Activated CD4-positive, CD25-positive, alpha-beta regulatory T cell treated with anti-CD3 and anti-CD28 coated beads, Interleukin-2, amount 50 U/mL, for 16 hours (primary cell): ENCODE measurements at regions not wholly inside any gene's neighbourhood (a gene's known extent, or its start where the extent isn't known, plus 50 kb on each side); places are given as distances from the start of the nearest gene placed in this dataset.
"Not testable (repeated sequence)": the region's sequence is repeated elsewhere in the genome, so short reads cannot be mapped to it uniquely, and the experiment has no call there.

ENCODE experiments used
- DNase-seq: peaks from one replicate; pipeline ENCODE4 v3.0.0-alpha.2; 2020; ENCODE audit warnings: low read depth, low spot score

DNA sequence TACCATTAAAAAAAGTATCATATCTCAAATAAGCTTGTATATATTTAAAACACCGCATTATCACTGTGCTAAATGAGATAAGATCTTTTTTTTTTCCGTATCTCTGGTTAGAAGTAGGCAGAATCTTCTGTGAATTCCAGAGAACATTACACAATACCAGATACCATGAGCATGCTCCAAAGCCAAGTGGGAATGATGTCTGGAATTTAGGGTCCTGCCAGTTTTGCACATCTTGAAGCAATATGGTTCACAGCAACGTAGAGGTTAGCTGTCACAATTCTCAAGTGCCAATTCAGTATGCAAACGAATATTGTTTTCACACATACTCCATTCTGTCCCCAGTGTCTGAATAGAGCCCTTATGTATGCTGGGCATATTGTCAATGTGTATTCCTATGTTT is 127.5 kb upstream of the NEIL3 start:
- DNase-seq, result no peak

DNA sequence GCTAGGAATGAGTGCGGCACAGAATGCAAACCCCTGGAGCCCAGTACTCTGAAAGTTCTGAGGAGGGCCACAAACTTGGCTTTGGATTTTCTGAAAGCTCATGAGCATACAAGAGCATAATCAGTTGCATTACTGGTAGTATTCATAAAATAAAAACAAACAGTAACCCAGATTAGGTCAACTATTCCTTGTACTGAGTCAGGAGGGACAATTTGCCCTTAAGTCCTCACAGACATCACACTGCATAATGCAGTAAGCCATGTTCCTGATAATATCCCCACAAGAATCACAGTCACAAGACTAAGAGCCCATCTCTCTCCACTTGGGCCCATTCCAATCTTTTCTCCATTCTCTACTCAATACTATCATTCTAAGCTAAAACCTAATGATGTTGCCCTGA is 126.9 kb upstream of the NEIL3 start:
- DNase-seq, result no peak

DNA sequence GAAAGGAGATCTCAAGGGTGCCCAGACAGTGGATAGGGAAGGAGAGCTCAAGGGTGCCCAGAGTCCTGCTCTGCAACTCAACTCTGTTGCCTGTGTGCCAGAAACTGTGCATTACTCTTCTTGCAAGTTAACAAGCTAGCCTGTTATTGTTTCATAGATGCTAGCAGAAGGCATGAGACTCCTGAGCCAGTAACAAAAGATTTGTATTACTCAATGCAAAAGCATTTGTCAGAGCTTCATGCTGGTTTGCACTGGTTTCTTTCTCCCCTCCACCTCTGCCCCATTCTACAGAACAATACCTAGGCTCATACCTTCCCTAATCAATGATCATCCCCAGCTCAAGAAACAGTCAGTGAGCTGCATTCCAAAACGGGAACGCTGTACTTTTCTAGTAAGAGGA is 124.5 kb upstream of the NEIL3 start:
- no peak for DNase-seq

DNA sequence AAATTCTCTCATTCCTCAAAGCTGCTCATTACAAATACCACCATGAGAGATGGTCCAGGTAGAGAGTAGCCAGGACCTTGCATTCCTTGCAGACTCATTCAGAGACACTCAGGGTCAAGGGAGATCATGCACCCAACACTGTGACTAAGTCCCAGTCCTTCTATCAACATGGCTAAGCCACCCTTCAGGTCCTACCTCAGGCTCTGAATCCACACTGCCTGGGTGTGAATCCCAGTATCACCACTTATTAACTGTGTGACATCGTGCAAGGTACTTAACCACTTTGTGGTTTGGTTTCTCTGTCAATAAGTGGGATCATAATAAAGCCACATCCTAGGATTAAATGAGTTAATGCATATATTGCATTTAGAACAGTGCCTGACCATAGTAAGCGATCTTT is 124.1 kb upstream of the NEIL3 start:
- no peak for DNase-seq

DNA sequence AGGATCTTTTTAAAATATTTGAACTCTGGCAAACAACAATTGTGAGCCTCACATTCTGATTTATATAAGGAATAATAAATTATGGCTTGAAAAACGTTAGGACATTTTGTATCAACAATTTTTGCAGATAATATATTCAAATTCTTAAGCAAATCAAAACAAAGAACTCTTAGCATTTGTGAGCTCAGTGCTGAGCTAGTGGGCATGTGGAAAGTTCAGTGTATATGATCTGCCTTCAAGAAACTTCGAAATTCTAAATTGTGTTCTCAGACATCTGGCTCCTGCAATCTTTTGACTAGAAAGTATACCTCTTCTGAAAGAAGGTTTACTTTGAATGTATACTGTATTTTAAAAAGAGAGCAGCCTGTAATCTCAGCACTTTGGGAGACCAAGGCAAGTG is 122.3 kb upstream of the NEIL3 start:
- DNase-seq, result no peak

DNA sequence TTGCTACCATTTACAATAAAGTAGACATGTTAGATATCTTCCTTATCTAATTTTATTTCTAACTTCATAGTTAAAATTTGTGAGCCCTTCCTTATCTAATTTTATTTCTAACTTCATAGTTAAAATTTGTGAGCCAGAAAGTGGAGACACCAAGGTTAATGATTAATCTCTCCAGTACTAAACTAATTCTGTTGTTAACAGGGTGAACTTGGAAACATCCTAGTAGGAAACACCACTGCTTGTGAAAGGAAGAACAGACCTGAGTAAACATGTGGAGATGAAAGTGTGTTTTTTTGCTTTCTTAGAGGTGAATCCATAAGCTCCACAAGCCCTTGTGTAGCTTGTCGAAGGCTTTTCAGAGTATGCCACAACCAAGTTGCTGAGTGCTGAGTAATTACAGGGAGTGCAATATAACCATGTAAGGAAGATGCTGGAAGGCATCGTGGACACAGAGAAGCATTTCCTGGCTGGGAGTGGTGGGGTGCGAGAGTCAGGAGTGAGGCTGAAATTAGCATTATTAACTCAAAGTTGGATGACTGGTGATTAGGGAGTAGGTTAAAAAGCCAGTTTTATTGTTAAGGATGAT is 118.6 kb upstream of the NEIL3 start:
- DNase-seq, result no peak

DNA sequence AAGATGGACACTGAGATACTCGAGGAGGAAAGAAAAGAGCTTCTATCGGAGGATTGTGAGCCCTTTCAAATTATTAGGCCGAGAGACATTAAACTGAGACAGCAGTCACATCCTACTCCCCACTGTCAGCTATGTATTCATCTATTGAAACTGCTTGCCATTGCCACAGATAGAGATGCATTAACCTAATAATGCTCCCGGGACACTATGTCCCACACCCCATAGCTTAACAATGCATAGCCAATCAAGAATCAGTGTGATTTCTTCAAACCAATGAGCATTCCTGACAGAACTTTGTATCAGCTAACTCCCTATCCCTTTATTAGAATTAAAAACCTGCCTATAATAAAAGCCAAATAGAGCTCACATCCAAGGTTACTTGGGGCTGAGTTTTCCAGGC is 118.1 kb upstream of the NEIL3 start:
- DNase-seq, result no peak

DNA sequence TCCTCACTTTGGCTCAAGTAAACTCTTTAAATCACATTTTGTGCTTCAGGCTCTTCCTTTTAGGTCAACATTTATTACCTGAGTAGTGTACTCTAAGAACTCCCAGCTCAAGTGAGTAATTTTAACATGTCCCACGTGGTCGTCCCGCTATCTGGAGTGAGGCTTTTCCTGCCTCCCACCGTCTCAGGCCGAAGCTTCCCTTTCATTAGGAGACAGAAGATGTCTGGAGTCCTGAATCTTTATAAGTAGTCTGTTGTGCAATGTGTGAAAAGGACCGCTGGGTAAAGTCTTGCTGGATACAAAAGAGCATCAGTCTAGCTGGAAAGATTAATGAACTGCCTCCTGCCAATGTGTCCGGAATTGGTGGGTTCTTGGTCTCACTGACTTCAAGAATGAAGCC is 117.7 kb upstream of the NEIL3 start:
- DNase-seq, result no peak

DNA sequence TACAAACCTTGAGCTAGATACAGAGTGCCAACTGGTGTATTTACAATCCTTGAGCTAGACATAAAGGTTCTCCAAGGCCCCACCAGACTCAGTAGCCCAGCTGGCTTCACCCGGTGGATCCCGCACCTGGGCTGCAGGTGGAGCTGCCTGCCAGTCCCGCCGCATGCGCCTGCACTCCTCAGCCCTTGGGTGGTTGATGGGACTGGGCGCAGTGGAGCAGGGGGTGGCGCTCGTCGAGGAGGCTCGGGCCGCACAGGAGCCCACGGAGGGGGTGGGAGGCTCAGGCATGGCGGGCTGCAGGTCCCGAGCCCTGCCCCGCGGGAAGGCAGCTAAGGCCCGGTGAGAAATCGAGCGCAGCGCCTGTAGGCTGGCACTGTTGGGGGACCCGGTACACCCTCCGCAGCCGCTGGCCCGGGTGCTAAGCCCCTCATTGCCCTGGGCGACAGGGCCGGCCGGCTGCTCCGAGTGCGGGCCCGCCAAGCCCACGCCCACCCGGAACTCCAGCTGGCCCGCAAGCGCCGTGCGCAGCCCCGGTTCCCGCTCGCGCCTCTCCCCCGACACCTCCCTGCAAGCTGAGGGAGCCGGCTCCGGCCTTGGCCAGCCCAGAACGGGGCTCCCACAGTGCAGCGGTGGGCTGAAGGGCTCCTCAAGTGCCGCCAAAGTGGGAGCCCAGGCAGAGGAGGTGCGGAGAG is 116.5 kb upstream of the NEIL3 start:
- DNase-seq, result not testable (repeated sequence)

DNA sequence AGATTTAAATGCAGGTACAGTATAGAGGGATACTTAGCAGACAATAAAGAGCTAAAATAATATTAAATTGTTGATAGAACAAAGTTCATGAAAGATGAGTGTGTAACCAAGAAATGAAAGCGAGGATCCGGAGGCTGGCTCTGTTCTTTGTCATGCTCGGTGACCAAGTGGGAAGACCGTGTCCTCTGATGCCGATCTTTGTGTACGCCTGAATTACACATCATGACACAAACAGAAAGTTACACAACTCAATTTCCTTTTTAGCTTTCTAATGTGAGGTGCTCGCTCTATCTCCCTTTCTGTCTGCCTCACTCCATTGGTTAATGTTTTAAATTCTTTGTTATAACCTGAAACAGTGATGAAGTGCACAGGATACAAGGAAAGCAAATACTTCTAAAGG is 114.8 kb upstream of the NEIL3 start:
- DNase-seq, result no peak

DNA sequence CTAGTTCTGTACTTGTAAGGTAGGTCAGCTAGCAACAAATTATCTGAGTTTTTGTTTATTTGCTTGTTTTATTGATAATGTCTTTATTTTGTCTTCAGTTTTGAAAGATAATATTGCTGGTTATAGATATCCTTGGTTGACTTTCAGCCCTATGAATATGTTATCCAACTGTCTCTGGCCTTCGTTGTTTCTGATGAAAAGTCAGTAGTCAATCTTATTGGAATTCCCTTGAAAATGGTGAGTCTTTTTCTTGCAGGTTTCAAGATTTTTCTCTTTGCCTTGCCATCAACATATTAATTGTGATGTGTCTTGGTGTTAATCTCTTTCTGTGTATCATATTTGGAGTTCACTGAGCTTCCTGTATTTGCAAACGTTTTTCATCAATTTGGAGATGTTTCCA is 113.1 kb upstream of the NEIL3 start:
- no peak for DNase-seq

DNA sequence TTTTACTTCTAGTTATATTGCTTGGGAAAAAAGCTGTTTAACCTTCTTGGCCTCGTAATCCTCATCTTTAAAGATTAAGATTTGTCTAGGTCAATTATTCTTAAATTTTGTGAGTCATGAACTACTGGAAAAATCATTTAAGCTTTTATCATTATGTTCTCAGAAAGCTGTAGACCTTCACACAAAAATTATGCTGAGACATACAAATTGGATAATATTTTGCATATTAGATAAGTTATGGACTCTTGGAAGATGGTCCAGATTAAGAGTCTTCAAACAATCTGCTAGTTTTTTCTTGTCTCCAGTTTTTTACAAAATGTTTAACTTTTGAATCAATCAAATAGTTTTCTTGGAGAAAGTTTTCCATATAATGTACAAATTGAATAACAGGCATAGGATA is 108.1 kb upstream of the NEIL3 start:
- DNase-seq, result no peak

DNA sequence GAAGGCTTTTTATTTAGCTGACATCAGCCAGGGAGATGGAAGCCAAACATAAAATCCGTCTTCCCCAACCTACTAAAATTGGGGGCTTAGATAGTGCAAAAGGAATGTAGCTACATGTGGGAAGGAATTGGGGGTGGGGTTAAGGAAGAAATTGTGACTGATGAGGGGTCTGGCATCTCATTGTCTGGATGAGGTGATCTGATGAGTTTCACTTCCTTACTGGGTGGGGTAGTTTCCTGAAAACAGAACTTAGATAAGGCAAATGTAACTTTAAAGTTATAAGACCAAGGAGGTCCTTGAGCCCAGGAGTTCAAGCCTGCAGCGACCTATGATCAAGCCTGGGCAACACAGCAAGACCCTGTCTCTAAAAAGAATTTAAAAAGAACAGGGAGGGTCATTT is 105.5 kb upstream of the NEIL3 start:
- no peak for DNase-seq

DNA sequence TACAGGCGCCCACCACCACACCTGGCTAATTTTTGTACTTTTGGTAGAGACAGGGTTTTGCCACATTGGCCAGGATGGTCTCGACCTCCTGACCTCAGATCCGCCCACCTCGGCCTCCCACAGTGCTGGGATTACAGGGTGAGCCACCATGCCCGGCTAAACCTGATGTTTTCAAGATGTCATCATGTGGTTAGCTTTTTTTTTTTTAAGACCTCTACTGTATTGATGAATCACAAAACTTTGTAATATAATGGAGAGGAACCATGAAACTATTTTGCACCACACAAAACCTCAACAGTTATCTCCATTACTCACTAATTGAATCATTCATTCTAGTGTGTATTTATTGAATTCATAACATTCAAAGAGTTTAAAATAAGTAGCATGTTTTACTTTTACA is 94.7 kb upstream of the NEIL3 start:
- DNase-seq, result no peak

DNA sequence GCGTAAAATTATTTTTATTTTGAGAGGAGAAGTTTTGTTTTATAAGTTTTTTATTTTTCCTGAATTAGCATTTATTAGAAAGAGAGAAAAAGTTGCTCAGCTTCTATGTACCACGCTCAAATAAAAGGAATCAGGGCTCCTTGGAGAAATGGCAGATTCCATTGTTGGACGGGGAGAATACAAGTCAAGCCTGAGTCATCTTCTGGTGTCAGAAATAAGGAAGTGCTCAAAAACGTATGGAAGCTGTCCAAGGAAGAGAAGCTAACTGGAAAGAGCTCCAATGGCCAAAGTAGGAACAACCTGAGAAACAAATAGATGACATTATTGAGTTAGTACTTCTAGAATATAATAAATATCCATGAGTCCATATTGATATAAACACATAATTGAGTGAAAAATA is 89.3 kb upstream of the NEIL3 start:
- no peak for DNase-seq

DNA sequence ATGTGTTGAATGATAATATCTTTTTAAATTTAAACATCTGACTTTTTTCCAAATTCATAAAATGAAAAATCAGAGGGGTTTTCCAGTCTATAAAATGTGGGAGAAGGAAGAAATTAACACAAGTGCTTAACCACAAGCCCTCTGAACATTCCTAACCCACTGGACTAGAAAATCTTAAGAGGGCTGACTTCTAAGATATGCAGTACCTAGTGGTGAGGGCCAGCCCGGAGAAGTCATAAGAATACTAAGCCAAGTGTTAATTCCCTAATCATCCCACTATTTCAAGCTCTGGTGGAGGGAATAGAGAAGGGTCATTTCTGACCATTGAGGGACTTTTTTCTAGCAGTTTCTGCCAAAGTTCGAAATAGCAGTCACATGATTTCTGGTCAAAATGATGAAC is 86.9 kb upstream of the NEIL3 start:
- no peak for DNase-seq

DNA sequence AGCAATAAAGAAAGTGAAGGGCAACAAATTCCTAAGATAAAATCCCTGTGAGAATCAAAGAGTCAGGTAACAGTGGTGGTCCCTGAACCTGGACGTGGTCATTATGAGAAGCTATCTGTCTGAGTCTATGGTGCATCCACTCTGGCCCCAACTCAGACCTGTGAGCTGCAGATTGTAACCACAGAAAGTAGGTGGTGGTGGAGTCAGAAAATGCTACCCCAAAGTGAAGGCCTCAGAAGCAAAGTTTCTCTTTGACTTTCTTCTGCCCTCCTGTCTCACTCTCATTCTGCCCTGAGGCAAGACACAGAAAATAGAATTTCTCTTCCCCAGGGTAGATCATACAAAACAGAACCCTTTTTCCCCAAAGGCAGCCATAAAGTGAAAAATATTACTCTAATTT is 84.1 kb upstream of the NEIL3 start:
- no peak for DNase-seq

DNA sequence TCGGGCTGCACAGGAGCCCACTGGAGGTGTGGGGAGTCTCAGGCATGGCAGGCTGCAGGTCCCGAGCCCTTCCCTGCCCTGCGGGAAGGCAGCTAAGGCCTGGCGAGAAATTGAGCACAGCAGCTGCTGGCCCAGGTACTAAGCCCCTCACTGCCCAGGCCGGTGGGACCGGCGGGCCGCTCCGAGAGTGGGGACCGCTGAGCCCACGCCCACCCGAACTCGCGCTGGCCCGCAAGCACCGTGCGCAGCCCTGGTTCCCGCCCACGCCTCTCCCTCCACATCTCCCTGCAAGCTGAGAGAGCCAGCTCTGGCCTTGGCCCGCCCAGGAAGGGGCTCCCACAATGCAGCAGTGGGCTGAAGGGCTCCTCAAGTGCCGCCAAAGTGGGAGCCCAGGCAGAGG is 82.0 kb upstream of the NEIL3 start:
- no peak for DNase-seq

DNA sequence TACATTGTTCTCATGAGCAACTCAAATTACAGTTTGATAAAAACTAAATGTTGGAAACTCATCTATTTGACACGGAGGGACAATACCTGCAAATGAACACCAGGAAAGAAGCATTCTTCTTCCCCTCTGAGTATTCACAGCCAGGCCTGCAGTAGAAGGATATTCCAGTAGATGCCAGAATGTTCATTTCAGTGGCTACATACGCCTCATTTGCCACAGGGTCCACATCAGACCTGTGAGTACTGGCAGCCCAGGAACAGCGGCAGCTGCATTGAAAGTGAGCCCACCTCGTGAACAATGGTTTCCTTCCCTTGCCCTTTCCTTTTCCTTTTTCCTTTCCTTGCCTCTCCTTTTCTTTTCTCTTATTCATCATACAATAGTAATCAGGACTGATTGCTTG is 81.1 kb upstream of the NEIL3 start:
- DNase-seq, result no peak

DNA sequence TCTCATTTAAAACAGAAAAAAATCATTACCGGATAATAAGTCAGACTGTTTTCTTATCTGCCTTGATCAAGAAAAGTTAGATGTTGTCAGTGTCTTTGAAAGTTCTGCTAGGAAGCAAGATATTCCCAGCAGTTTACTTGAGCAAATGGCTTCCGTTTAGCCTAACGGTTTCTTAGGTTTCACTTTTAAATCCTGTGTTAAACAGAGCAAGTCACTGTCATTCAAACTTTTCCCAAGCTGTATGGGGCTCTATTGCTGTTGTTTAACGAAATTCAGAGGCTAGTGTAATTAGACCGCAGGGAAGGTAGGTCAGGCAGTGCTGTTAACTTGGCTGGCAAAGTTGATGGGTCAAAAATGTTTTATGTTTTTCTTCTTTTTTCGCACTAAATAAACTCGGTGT is 80.3 kb upstream of the NEIL3 start:
- no peak for DNase-seq

DNA sequence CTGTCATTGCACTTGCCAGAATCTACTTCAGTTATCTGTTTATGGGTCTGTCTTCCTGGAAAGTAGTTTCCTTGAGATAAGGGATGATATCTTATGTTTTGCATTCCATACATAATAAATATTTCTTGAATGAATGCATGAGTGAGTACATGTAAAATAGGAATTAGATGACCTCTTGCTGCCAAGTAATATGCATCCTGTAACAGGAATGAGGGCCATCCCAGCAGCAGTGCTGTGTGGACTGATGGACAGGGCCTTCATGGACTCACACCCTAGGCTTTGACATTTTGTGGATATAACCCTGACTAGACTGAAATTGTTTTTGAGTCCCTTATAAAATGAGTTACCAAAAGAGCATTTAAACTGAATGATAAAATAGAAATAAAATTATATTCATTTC is 77.2 kb upstream of the NEIL3 start:
- no peak for DNase-seq

DNA sequence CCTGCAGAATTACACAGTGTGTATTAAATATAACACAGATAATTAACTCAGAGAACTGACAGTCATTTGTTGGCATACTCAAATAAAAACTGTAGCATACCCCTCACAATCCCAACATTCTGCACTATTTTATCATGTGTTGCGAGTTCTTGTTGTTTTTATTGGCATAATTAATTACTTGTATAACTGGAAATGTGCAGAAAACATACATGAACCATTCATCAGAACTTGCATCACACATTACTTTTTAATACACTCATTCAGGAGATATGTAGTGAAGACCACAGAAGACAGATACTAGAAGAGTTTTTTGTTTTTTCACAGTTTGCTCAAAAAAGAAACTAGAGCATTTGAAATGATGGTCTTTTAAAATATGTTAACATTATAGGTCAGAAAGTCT is 74.6 kb upstream of the NEIL3 start:
- no peak for DNase-seq

DNA sequence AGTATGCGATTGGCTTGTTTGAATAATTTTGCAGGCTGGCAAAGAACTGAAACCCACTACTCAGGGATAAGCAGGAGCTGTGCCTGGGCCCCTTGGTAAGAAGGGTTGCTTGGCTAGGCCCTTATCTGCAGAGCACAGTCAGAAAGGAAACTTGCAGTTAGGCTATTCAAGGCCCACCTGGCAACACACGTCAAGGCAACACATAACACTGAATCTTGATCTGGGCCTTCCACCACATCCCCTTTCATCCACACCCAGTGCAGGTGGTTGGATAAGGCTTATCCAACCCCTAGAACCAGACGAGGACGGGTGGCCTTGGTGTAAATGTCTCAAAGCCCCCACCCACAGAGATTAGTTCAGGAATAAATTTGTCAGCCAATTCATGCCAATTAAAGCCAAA is 72.8 kb upstream of the NEIL3 start:
- no peak for DNase-seq

DNA sequence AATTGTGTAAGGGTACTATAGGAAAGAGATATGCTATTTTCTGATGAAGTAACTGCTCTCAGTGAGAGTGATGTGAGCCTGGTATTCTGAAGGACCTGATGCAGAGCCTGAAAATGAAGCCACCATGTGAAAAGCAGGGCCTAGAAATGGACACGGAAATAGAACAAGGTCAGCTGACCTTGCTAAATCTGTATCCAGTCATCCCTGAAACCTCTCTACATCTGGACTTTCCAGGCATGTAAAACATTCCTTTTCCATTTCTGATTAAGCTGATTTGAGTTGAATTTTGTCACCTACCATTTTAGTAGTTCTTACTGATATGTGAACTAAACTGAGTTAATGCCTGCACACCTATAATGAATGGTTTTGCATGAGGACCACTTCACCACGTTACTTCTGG is 72.4 kb upstream of the NEIL3 start:
- no peak for DNase-seq
